ENCODE measurements at regions not wholly inside any gene's neighbourhood (a gene's known extent, or its start where the extent isn't known, plus 50 kb on each side); places are given as distances from the start of the nearest gene placed in this dataset.
"Not testable (repeated sequence)": the region's sequence is repeated elsewhere in the genome, so short reads cannot be mapped to it uniquely, and the experiment has no call there.

DNA sequence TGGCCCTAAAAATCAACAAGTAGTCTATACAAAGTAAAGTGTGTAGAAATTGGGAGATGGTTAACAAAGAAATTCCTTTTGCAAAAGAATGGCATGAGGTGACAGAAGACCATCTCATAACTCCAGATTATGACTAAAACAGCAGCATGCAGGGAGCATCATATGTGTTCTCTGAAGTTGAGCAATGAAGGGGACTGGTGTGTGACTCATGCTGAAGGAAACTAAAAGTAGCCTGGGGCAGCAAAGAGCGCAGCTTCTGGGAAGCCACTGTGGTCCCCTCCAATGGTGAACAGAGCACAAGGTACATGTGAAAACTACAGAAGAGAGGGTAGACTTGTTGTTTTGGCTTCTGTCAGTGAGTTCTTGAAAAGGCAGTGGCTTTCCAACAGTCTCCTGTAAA is 133.4 kb downstream of the MACC1 start:
- Histone ChIP-seq H3K4me3 (no peak overlapping the region), H3K27me3 (no peaks in the 10 kb centered on the region), H3K36me3 (no peaks in the 10 kb centered on the region), H3K4me1 (no peaks in the 10 kb centered on the region), H3K9me3 (no peaks in the 10 kb centered on the region), H3K27ac (no peak overlapping the region)
- no peak for DNase-seq
- TF ChIP-seq, protein P1, sequence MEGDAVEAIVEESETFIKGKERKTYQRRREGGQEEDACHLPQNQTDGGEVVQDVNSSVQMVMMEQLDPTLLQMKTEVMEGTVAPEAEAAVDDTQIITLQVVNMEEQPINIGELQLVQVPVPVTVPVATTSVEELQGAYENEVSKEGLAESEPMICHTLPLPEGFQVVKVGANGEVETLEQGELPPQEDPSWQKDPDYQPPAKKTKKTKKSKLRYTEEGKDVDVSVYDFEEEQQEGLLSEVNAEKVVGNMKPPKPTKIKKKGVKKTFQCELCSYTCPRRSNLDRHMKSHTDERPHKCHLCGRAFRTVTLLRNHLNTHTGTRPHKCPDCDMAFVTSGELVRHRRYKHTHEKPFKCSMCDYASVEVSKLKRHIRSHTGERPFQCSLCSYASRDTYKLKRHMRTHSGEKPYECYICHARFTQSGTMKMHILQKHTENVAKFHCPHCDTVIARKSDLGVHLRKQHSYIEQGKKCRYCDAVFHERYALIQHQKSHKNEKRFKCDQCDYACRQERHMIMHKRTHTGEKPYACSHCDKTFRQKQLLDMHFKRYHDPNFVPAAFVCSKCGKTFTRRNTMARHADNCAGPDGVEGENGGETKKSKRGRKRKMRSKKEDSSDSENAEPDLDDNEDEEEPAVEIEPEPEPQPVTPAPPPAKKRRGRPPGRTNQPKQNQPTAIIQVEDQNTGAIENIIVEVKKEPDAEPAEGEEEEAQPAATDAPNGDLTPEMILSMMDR (IDR thresholded peaks at IDR 0.05) = no peak
- no peak for ATAC-seq
- intact Hi-C loops (cut with DNase I) = no loop called here

DNA sequence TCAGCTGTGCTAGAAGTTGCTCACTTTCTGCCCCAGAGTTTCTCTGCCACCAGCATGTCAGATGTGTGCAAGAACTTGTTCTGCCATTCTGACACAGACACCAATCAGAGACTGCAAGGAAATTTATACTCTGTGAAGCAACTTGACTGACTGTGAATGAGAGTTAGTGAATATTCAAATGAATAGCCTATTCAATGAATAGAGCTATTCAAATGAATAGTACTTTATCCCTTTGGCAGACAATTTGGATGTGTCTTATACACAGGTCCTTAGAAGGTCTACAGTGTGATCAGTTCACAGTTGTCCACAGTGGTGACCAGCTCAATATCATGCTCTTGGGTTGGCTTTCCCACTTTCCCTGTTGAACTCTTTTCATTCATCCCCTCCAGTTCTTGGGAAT is 138.1 kb downstream of the MACC1 start:
- Histone ChIP-seq H3K9me3 (peaks cover 0 to 1% of the 10 kb centered on the region in 2 donors), H3K4me3 (no peak overlapping the region), H3K27me3 (no peaks in the 10 kb centered on the region), H3K4me1 (no peaks in the 10 kb centered on the region), H3K27ac (no peak overlapping the region), H3K36me3 (no peaks in the 10 kb centered on the region)
- intact Hi-C loops (cut with DNase I) = no loop called here
- DNase-seq = no peak
- TF ChIP-seq, protein P1 (IDR thresholded peaks at IDR 0.05) = no peak
- ATAC-seq = no peak

DNA sequence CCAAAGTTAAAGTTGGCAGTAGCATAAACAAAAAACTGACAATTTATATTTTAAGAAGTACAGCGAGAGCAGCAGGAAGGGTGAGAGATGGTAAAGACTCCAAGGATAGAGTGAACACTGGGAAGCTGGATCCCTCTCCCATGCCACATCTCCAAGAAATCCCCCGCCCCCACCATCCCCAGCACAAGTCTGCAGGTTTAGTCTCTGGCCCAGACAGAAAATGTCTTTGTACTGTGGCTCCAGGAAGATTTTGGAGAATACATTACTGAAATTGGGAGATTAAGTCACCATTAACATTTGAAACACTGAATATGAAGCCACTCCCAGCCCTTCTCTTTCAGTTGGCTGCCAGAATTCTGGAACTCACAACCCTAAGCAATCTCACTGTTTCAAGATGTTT is 140.3 kb downstream of the MACC1 start:
- Histone ChIP-seq H3K4me3 (no peak overlapping the region), H3K9me3 (peaks cover 0 to 1% of the 10 kb centered on the region in 2 donors), H3K4me1 (no peaks in the 10 kb centered on the region), H3K36me3 (no peaks in the 10 kb centered on the region), H3K27me3 (no peaks in the 10 kb centered on the region), H3K27ac (peak overlapping the region in 1 of 2 donors; percentile 64)
- ATAC-seq = peak; percentile 18
- DNase-seq = no peak
- intact Hi-C loops (cut with DNase I) = no loop called here
- TF ChIP-seq, protein P1 (IDR thresholded peaks at IDR 0.05) = no peak

DNA sequence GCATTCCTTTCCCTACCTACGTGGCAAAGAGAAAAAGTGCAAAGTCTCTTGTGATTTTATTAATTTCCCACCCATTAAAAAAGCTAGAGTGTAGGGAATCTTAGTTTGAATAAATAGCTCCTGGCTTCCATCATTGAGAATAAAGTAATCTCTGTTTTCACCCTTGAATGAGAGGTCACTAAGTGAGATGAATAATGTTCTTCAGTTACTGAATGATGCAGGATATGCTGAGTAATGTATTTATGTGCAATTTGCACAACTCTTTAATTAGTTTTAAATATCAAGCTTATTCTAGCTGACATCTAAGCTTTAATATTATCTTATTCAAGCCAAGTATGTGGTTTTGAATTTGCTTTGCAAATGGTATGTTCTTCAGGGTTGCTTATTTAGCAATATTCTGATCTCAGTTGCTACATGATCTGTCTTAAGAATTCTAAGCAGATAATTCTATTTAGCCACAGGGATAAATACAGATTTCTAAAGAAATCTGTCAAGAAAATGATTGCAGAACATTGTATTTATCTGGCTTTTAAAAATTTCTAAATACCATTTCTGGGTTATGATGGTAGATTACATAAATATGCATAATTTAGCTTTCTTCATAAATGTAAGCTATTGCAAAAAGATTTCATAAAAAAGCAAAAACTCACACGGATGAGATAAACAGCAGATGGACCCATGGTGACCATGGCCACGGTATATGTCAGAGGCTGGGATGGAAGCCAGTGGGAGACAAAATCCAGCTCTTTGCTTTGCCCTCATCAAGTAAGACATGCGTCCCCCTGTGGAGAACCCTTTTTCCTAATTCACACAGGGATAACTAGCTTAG is 141.0 kb downstream of the MACC1 start:
- H3K36me3 ChIP-seq = no peaks in the 10 kb centered on the region
- TF ChIP-seq, protein P1 (IDR thresholded peaks at IDR 0.05) = no peak
- H3K9me3 ChIP-seq = peaks cover 0 to 1% of the 10 kb centered on the region in 2 donors
- H3K4me3 ChIP-seq = no peak overlapping the region
- no peaks in the 10 kb centered on the region for H3K4me1 ChIP-seq
- H3K27me3 ChIP-seq = no peaks in the 10 kb centered on the region
- intact Hi-C loops (cut with DNase I) = no loop called here
- H3K27ac ChIP-seq = peak overlapping the region in 1 of 2 donors; percentile 64
- peak in 2 of 4 donors; percentile 60 to 85 for DNase-seq
- ATAC-seq = peak; percentile 73

DNA sequence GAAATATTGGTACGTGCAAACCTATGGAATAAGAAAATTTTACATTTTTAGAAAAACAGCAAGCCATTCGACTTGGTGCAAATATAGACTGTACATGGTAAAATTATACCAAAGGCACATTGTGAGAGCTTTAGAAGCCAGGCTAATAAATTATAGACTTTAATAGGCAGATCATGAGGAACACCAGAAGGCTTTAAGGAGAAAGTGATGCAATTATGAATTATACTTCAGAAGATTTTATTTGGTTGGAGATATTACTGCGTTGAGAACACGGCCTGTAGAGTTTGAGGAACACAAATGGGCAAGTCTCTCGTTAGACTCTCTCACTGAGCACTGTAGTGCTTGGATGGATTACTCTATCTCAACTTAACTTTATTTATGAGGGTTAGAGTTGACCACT is 141.7 kb downstream of the MACC1 start:
- TF ChIP-seq, protein P1 (IDR thresholded peaks at IDR 0.05) = no peak
- no peak for DNase-seq
- H3K9me3 ChIP-seq = peaks cover 0 to 1% of the 10 kb centered on the region in 2 donors
- intact Hi-C loops (cut with DNase I) = no loop called here
- H3K27ac ChIP-seq = no peak overlapping the region
- H3K4me3 ChIP-seq = no peak overlapping the region
- no peaks in the 10 kb centered on the region for H3K27me3 ChIP-seq
- no peaks in the 10 kb centered on the region for H3K36me3 ChIP-seq
- ATAC-seq = no peak
- H3K4me1 ChIP-seq = no peaks in the 10 kb centered on the region

DNA sequence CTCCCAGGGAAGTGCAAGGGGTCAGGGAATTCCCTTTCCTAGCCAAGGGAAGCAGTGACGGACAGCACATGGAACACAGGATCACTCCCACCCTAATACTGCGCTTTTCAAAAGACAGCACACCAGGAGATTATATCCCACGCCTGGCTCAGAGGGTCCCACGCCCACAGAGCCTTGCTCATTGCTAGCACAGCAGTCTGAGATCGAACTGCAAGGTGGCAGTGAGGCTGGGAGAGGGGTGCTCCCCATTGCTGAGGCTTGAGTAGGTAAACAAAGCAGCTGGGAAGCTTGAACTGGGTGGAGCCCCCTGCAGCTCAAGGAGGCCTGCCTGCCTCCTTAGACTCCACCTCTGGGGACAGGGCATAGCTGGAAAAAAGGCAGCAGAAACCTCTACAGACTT is 149.2 kb downstream of the MACC1 start:
- H3K4me1 ChIP-seq; H3K27ac ChIP-seq; DNase-seq; intact Hi-C loops (cut with DNase I); H3K27me3 ChIP-seq; H3K36me3 ChIP-seq; H3K4me3 ChIP-seq; ATAC-seq: not testable (repeated sequence)
- H3K9me3 ChIP-seq = peaks cover 0 to 13% of the 10 kb centered on the region in 2 donors

Measured in left lung (tissue), 4 donors.